IMR-90 (cell line): ENCODE measurements at regions not wholly inside any gene's neighbourhood (a gene's known extent, or its start where the extent isn't known, plus 50 kb on each side); places are given as distances from the start of the nearest gene placed in this dataset.

ENCODE experiments used
- BHLHE40 ChIP-seq: fragments of 150-350 bp; IDR thresholded peaks from 2 replicates; pipeline ENCODE4 v1.6.1; 2016; ENCODE audit warnings: mild to moderate bottlenecking, low read depth, low read length
- CEBPB ChIP-seq: IDR thresholded peaks from 2 replicates; pipeline ENCODE4 v1.6.1; 2012; ENCODE audit warnings: low read depth, low read length, improper control_type of control experiment
- CHD1 ChIP-seq: IDR thresholded peaks from 2 replicates; pipeline ENCODE4 v1.6.1; 2012; ENCODE audit warnings: low read depth, low read length, improper control_type of control experiment
- MAFK ChIP-seq: IDR thresholded peaks from 2 replicates; pipeline ENCODE4 v1.6.1; 2012; ENCODE audit warnings: low read depth, low read length, improper control_type of control experiment
- MAZ ChIP-seq: IDR thresholded peaks from 2 replicates; pipeline ENCODE4 v1.6.1; 2012; ENCODE audit warnings: low read depth, mild to moderate bottlenecking, low read length, improper control_type of control experiment, moderate library complexity, borderline replicate concordance
- MXI1 ChIP-seq: IDR thresholded peaks from 2 replicates; pipeline ENCODE4 v1.6.1; 2012; ENCODE audit warnings: low read depth, mild to moderate bottlenecking, low read length, moderate library complexity, borderline replicate concordance
- NFE2L2 ChIP-seq: fragments of 150-350 bp; IDR thresholded peaks from 2 replicates; pipeline ENCODE4 v1.6.1; 2016; ENCODE audit warnings: low read depth, mild to moderate bottlenecking, low read length
- POLR2A ChIP-seq: IDR thresholded peaks from 2 replicates; pipeline ENCODE4 v1.6.1; 2012; ENCODE audit warnings: mild to moderate bottlenecking, low read depth, low read length
- RAD21 ChIP-seq: IDR thresholded peaks from 2 replicates; pipeline ENCODE4 v1.6.1; 2012; ENCODE audit warnings: low read length, improper control_type of control experiment
- RCOR1 ChIP-seq: IDR thresholded peaks from 2 replicates; pipeline ENCODE4 v1.6.1; 2012; ENCODE audit warnings: mild to moderate bottlenecking, low read length, improper control_type of control experiment; ENCODE audit not compliant: insufficient replicate concordance
- RFX5 ChIP-seq: IDR thresholded peaks from 2 replicates; pipeline ENCODE4 v1.8.0; 2012; ENCODE audit warnings: low read depth, mild to moderate bottlenecking, low read length, moderate library complexity
- SMC3 ChIP-seq: fragments of 150-350 bp; IDR thresholded peaks from 2 replicates; pipeline ENCODE4 v1.6.1; 2016; ENCODE audit warnings: low read depth, mild to moderate bottlenecking, antibody characterized with exemption, low read length, moderate library complexity
- USF2 ChIP-seq: fragments of 150-350 bp; IDR thresholded peaks from 2 replicates; pipeline ENCODE4 v1.6.1; 2017; ENCODE audit warnings: mild to moderate bottlenecking, antibody characterized with exemption, low read length, low read depth
- TF ChIP-seq, protein P1 (sequence below): conservative IDR thresholded peaks from 2 replicates; pipeline ENCODE4 v1.5.1; 2012; ENCODE audit warnings: mild to moderate bottlenecking, low read depth, low read length, improper control_type of control experiment

GRCh38 chr2:176477336-176477735 is 208.1 kb downstream of the MTX2 start:
- TF ChIP-seq, protein P1, sequence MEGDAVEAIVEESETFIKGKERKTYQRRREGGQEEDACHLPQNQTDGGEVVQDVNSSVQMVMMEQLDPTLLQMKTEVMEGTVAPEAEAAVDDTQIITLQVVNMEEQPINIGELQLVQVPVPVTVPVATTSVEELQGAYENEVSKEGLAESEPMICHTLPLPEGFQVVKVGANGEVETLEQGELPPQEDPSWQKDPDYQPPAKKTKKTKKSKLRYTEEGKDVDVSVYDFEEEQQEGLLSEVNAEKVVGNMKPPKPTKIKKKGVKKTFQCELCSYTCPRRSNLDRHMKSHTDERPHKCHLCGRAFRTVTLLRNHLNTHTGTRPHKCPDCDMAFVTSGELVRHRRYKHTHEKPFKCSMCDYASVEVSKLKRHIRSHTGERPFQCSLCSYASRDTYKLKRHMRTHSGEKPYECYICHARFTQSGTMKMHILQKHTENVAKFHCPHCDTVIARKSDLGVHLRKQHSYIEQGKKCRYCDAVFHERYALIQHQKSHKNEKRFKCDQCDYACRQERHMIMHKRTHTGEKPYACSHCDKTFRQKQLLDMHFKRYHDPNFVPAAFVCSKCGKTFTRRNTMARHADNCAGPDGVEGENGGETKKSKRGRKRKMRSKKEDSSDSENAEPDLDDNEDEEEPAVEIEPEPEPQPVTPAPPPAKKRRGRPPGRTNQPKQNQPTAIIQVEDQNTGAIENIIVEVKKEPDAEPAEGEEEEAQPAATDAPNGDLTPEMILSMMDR: no peak
- no peak for TF ChIP-seq POLR2A
- no peak for TF ChIP-seq RAD21
- no peak for TF ChIP-seq MAFK
- TF ChIP-seq CEBPB: no peak
- no peak for TF ChIP-seq MAZ
- TF ChIP-seq SMC3: no peak
- no peak for TF ChIP-seq USF2
- no peak for TF ChIP-seq RFX5
- TF ChIP-seq CHD1: no peak
- TF ChIP-seq RCOR1: no peak
- TF ChIP-seq MXI1: no peak
- TF ChIP-seq NFE2L2: no peak
- no peak for TF ChIP-seq BHLHE40
